Left kidney (tissue), 1 donor: ENCODE measurements at regions not wholly inside any gene's neighbourhood (a gene's known extent, or its start where the extent isn't known, plus 50 kb on each side); places are given as distances from the start of the nearest gene placed in this dataset.

Experiments used
- DNase-seq: peaks from one replicate; pipeline ENCODE4 v3.0.0-alpha.2; 2013

DNA sequence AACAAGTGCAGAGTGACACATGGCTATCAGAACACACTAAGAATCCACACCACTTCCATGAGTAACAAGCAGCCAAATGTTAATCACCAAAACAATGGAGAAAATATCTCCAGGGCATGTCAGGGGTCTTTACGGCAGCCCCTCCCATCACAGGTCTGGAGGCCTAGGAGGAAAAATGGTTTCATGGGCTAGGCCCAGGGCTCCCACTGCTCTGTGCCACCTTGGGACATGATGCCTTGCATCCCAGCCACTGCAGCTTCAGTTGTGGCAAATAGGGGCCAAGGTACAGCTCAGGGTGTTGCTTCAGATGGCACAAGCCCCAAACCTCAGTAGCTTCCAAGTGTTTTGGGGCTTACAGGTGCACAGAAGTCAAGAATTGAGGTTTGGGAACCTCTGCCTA, 66.6 kb downstream of the NEURL3 start:
- DNase-seq, result no peak

DNA sequence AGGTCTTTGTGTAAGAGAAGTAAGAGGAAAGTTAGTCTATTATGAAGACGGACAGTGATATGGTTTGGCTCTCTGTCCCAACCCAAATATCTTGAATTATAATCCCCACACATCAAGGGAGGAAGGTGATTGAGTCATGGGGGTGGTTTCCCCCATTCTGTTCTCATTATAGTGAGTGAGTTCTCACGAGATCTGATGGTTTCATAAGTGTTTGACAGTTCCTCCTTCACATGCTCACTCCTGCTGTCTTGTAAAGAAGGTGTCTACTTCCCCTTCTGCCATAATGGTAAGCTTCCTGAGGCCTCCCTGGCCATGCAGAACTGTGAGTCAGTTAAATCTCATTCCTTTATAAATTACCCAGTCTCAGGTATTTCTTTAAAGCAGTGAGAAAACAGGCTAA, 67.6 kb downstream of the NEURL3 start:
- no peak for DNase-seq

DNA sequence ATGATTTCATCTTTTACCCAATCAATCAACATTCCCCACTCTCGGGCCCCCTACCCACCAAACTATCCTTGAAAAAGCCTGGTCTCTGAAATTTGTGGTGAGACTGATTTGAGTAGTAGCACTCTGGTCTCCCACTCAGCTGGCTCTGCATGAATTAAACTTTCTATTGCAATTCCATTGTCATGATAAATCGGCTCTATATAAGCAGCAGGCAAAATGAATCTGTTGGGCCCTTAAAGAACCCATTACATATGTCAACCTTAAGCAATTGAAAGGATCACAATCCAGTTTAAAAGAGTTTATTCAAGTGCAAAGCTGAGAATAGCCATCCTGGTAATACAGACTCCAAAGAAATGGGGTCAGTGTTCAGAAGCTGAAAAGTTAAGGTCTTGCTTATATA, 68.2 kb downstream of the NEURL3 start:
- DNase-seq, result no peak

GRCh38 chr2:96436416-96436815, 68.7 kb downstream of the NEURL3 start:
- no peak for DNase-seq

GRCh38 chr2:96431319-96431718, 73.8 kb downstream of the NEURL3 start:
- no peak for DNase-seq

DNA sequence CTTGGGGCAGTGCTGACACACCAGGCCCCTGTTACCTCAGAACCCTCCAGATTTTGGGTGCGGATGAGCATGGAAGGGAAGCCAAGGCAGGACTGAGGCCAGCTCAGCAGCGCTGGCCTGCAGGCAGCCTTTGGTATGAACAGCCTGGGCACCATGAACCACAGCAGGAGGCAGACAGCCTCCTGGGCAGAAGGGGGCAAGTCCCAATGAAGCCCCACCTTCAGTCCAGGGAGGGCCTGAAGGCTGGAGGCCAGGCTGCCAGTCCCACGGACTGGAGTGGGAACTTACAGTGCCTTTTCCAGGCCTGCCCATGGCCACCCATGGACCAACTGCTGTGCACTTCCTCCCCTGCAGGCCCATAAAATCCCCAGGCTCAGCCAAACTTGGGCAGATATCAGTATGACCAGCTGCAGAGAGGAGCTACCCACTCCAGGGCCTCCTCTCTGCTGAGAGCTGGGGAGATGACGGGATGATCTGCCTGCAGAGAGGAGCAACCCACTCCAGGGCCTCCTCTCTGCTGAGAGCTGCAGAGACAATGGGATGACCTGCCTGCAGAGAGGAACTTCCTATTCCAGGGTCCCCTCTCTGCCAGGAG, 74.7 kb downstream of the NEURL3 start:
- no peak for DNase-seq

DNA sequence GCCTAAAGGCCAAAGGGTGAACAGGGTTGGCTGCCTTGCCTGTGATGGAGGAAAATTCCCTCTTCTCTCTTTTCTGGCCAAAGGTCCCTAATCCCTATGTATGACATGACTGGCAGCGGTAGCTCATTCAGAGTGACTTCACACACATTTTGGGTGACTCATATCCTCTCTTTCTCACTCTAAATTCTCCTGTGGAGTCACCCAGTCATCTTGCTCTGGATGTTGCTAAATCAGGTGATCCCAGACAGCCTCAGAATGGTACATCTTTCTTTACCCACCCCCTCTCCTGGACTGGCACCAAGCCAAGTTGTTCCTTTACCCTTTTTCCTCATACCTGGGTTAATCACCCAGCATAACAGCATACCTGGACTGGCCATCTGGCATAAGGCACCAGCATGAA, 77.2 kb downstream of the NEURL3 start:
- DNase-seq, result no peak

- DNase-seq, result no peak
Observed at GRCh38 chr2:96427169-96427568, 78.0 kb downstream of the NEURL3 start.

- DNase-seq, result peak; percentile 67
Observed at GRCh38 chr2:96423828-96424227, 81.3 kb downstream of the NEURL3 start.
